Thyroid gland (tissue), 4 donors: ENCODE measurements at regions not wholly inside any gene's neighbourhood (a gene's known extent, or its start where the extent isn't known, plus 50 kb on each side); places are given as distances from the start of the nearest gene placed in this dataset.

Source experiments
- CTCF ChIP-seq, 6 experiments: fragments of 200-600 bp in 3 of 6; fragments of 450-650 bp in 3 of 6; sonication (generic) in 3 of 6; IDR thresholded peaks; one replicate each; pipeline ENCODE4 v1.5.1; 2016 to 2019; ENCODE audit warnings: antibody characterized with exemption in 6 of 6, mild to moderate bottlenecking in 2 of 6, inconsistent platforms in 1 of 6, moderate library complexity in 1 of 6
- POLR2A ChIP-seq, 2 donors: fragments of 450-650 bp; IDR thresholded peaks; one replicate each; pipeline ENCODE4 v1.6.1; 2017; ENCODE audit warnings: antibody characterized with exemption in 2 of 2, mild to moderate bottlenecking in 2 of 2, moderate library complexity in 1 of 2

DNA sequence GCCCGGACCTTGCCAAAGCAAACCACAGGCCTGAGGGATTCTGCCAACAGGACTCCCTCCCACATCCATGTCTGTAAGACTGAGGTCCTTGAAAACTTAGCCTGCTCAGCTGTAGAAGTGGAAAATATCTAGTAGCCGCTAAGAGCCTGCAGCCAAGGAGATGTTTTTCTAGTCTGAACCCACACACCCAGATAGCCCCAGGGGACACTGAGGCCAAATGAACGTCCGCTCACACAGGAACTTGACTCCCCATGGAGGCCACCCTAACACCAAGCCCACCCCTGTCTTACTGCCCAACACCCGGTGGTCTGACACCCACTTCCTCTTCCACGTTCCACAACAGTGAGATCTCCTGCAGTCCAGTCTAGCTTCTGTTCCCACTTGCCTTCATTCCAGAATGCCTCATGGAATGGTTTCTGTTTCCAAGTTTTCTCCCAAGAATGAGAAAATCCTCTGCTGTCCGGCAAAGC lies 174.8 kb downstream of the PLPP3 start:
- TF ChIP-seq CTCF (IDR thresholded peaks at IDR 0.05) (no peak), POLR2A (IDR thresholded peaks at IDR 0.05) (no peak)
